ENCODE measurements at regions not wholly inside any gene's neighbourhood (a gene's known extent, or its start where the extent isn't known, plus 50 kb on each side); places are given as distances from the start of the nearest gene placed in this dataset.
"Not testable (repeated sequence)": the region's sequence is repeated elsewhere in the genome, so short reads cannot be mapped to it uniquely, and the experiment has no call there.

DNA sequence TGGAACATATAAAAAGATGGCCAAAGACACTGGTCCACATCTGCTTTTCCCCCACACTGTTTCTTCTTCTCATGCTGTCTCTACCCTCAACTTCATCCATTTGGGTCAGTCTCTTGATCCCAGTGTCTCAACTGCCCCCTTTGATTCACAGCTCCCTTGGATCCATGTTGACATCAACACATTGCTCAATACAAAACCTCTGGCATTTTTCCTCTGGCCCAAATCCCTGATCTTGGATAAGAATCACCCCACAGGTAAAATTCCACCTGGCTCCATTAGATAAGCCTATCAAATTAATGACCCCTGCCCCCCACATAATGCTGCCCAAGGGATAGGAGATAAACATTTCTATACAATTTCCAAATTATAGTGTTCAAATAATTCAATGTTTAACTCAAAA lies 229.8 kb downstream of the TLE1 start:
- DNase-seq (ENCODE audit: low spot score), result no peak
- intact Hi-C loops (cut with DNase I), result no loop called here

DNA sequence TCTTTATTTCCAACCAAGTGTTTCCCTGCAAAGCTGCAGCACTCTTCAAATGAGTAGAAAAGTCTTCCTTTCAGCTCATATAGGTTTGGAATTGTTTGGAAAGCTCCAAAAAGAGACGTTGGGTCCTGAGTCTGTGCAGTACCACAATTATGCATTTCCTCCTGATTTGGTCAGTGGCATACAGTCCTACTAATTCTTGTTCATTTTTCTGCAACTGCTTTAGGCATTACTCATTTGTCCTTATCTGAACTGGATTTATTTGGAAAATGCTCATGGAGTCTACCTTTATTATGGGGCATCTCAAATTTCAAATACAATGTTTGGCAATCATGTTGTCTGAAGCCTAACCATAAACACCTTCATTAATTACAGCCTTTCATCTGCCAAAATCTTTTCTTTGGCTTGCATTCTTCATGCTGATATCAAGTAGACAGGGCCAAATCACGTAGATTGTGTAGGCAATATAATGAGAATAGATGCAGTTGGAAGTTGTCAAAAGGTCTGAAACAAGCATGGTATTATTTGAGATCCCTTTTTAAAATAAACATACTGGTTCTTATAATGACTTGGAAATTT lies 232.8 kb downstream of the TLE1 start:
- DNase-seq (ENCODE audit: low spot score), result no peak
- intact Hi-C loops (cut with DNase I), result no loop called here

DNA sequence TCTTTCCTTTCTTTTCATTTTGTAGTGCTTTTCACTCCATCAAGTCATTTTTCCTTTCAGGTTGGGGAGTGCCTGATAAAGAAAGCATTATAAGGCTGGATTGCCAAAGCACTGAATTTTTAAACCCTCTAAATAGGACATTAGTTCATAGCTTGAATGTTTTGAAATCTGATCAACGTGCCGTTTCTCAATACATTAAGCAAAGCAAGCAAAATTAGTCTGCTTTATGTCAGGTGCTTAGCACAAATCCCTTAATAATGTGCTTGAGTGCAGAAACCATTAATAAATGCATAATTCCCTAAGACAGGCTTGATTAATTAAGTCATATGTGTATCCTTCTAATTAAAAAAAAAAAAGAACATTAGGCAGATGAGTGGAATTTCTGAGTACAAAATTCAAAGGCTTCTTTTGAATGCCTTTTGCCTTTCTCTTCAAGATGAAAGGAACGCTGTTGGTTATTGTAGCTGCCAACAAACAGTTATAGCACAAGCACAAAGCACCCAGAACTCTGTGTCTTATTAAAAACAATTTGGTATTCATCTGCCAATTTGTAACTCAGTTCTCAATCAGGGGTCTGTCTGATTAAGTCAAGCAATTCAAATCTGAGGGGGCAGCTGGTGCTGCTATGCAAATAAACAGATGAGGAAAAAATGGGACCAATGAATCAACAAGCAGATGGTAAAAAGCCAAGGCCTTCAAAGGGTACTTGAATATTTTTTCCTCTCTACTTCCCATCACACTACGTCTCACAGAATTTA lies 233.7 kb downstream of the TLE1 start:
- DNase-seq (ENCODE audit: low spot score), result no peak
- intact Hi-C loops (cut with DNase I), result no loop called here

DNA sequence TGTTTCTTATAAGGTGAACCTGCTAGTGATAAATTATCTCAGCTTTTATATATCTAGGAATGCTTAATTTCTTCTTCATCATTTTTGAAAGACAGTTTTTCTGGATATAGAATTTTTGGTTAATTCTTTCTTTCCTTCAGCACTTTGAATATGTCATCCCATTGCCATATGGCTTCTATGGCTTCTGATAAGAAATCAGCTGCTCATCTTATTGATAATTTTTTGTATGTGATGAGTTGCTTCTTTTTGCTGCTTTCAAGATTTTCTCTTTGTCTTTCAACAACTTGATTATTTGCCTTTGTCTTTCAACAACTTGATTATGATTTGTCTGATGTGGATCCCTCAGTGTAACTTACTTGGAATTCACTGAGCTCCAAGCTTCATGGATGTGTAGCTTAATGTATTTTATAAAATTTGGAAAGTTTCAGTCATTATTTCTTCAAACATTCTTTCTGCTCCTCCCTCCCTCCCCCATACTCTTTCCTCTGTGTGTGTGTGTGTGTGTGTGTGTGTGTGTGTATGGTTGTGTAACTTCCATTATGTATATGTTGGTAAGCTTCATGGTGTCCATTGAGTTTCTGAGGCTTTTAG lies 243.9 kb downstream of the TLE1 start:
- intact Hi-C loops (cut with DNase I), result no loop called here

DNA sequence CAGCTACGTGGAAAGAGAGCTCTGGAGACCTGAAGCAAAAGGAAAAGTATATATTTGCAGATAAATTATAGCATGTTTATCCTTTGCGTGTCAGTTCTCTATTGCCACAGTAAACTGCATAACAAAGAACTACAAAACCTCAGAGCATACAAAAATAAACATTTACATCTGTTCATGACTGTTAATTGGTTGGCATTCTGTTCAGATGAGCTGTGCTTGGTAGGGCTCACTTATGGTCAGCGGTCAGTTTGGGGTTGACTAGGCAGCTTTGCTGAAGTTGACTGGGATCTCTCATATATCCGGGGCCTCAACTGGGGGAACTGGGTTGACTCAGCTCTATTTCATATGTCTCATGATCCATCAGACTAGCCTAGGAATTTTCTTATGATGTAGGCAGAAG lies 257.7 kb downstream of the TLE1 start:
- DNase-seq (ENCODE audit: low spot score), result no peak
- intact Hi-C loops (cut with DNase I), result no loop called here

More for the DNA sequence above, 243.9 kb downstream of the TLE1 start:
- no peak for DNase-seq (ENCODE audit: low spot score)

DNA sequence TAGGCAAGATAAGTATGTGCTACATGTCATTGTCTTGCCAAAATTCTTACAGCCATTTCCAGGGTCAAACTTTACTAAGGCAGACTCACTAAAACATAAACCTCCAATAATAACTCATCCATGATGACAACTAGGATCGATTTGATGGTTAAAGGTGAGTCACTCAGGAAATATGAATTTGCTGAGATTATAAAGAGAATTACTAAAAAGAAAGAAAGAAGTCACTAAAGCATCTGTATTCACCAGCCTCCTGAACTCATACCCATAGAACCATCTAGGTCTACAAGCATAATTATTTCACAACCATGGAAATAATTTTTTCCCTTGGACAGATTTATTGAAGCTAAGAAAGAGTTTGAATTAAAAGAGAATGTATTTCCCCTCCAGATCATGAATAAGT lies 258.6 kb downstream of the TLE1 start:
- no peak for DNase-seq (ENCODE audit: low spot score)
- intact Hi-C loops (cut with DNase I), result no loop called here

DNA sequence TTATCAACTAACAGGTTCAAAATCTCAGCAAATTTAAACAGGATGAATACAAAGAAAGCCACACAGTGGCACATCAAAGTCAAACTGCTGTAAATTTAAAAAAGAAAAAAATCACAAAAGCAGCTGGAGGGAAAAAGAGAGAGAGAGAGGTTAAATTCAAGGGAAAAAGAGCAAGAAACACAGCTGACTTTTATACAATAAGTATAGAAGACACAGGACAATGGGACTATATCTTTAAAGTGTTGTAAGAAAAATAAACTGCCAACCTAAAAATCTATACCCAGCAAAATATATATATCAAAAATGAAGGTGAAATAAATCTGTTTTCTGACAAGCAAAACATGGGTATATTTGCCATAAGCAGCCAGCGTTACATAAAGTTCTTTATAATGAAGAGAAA lies 261.5 kb downstream of the TLE1 start:
- intact Hi-C loops (cut with DNase I), result loop anchor here (10.0 kb wide), 1 partner anchor 53 kb away; no protein-coding TSS in a partner anchor
- DNase-seq (ENCODE audit: low spot score), result no peak

DNA sequence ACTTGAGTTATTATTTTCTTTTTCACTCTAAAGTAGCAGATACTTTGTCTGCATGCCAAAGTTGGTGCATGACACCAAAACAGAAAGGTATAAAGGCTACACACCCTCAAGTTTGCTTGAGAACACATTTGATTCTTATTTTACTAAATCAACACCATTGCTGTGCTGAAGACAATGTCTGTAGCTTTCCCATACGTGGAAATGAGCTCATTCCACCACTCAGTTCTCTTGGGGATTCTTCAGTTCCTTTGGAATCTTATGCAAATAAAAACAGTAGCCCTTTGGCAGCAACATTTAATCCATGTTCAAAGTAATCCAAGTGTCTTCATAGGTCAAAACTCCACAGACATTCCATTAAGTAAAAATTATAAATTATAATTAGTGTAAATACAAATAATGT lies 264.9 kb downstream of the TLE1 start:
- intact Hi-C loops (cut with DNase I), result loop anchor here (10.0 kb wide), 1 partner anchor 50 kb away; no protein-coding TSS in a partner anchor
- no peak for DNase-seq (ENCODE audit: low spot score)

DNA sequence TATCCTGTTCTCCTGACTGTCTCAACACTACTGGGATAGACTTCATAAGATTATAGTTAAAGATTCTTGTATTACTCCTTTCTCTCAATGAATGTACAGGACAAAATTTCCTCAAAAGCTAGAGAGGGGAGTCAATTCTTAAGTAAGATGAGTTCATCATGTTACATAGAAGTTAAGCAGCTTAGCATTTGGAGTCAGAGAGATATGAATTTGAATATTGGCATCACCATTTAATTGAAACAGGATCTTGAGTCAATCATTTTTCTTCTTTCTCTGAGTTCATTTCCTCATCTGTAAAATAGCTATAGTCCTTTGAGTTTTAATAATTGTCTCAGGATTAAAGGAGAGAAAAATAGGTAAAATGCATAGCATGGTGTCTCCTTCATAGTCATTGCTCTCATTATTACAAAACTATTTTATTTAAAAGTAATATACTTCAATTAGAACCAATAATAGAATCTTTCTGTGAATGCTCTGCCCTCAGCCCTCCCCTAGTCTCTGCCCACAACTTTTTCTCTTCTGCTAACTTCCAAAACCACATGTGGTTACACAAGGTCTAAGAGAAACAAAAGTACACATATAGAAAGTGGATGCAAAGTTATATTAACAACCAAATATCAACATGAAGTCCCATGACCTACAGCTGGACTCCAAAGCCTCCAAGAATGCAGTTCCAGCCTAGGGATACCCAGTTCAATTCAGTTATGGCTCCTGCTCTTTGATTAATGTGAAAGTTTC lies 265.6 kb downstream of the TLE1 start:
- DNase-seq (ENCODE audit: low spot score), result no peak
- intact Hi-C loops (cut with DNase I), result loop anchor here (10.0 kb wide), 1 partner anchor 49 kb away; no protein-coding TSS in a partner anchor

DNA sequence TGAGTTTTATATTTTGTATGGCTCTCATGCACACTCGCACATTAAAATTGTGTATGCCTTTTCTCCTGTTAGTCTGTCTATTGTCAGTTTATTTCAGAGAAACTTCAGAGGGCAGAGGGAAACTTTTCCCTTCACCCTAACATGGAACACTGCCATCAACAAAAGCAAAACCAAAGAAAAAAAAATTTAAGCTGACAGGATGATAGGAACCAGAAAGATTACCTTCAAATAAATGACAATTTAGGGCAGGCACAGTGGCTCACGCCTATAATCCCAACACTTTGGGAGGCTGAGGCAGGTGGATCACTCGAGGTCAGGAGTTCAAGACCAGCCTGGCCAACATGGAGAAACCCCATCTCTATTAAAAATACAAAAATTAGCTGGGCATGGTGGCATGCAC lies 268.3 kb downstream of the TLE1 start:
- DNase-seq (ENCODE audit: low spot score), result not testable (repeated sequence)

DNA sequence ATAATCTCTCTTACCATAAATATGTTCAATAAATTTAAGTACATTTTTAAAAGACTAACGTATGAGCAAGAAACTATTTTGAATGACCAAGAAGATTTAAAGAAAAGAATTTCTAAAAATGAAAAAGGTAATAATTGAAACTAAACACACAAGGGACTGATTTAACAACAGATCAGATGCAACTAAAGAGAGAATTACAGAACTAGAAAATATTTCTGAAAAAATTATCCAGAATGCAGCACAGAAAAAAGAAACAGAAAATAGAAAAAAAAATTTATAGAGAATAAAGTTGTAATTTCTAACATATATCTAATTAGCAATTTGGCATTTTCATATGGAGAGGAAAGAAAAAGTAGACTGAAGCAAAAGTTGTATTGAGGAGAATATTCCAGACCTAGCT lies 269.3 kb downstream of the TLE1 start:
- DNase-seq (ENCODE audit: low spot score), result no peak
- intact Hi-C loops (cut with DNase I), result loop anchor here (10.0 kb wide), 1 partner anchor 45 kb away; no protein-coding TSS in a partner anchor

More for the DNA sequence above, 268.3 kb downstream of the TLE1 start:
- intact Hi-C loops (cut with DNase I), result loop anchor here (10.0 kb wide), 1 partner anchor 46 kb away; no protein-coding TSS in a partner anchor

DNA sequence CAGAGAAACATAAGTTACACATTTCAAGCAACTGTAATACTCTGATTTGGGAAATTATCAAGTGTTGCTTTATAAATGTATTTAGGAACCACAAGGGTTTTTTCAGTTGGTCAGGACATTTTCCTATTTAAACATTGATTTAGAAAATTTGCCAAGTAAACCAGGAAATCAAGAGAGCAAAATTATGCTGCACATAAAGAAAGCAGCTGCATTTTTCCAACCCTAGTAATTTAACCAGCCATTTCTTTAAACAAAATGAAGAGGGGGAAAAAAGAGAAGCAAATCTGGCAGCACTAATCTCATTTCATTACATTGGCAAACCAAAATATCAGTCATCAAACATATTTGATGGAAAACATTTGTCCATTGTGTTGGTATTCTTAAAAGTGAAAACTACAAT lies 271.4 kb downstream of the TLE1 start:
- no peak for DNase-seq (ENCODE audit: low spot score)
- intact Hi-C loops (cut with DNase I), result no loop called here

DNA sequence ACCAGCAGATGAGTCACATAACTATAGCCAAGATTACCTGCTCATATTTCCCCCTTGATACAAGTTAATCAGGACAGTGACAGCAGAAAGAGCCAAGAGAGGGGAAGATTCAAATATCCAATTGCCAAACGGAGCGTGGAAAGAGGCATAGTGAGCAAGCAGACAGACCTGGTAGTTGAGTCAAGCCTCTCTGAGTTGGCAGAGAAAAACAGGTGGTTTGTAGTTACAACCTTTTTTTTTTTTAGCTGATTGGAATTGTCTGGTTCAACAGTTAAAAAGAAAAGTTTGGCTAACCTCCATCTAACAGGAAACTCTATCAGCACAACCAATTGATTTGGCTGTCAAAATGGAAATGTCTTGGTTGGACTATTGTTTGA lies 272.1 kb downstream of the TLE1 start:
- DNase-seq (ENCODE audit: low spot score), result no peak
- intact Hi-C loops (cut with DNase I), result no loop called here

DNA sequence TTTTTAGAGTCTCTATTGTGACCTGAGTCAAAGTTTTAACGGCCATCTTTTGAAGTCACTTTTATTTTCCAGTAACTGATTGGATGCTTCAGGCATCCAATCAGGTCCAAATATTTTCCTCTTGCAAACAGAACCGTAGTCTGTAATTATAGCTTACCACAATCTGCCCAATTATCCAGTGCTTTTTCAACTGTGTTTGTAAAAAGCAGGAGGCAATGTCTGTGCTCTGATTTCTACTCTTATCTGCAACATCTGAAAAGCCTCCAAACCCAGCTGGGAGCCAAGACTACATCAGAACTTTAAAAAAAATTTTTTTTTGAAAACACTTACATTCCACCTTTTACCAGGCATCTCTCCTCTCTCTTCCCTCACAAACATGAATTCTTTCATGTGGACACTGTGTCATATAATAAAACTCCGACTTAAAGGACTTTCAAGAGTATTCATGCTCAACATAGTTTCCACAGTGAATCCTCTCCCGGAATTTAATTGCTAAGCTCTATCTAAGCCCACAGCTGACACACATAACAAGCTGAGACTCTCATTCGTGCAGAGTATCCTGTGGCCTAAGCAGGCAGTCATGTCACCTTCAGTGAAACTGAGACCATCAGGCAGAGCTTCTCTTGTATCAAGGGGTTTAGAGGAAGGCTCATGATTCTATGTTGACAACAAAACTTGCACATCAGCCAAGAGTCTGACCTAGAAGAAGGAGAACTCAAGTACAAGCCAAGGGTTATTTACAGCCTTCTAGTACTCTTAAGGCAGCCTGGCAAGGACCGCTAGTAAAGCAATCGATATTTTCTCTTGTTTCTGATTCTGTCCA lies 272.7 kb downstream of the TLE1 start:
- no peak for DNase-seq (ENCODE audit: low spot score)

DNA sequence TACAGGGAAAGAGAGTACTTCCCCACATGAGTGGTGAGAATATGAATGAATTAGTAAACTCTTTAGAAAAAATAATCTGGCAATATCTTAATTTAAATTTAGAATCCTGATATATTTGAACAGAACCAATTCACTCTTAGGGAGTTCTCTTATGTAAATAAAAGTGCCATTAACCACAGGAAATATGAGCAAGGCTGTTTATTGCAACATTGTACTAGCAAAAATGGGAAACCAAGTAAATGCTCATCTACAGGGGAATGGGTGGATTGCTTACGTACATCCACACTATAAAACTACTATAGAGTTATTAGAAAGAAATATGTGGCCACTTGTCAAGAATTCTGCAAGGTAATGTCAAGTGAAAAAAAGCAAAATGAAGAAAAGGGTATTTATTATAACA lies 274.5 kb downstream of the TLE1 start:
- intact Hi-C loops (cut with DNase I), result no loop called here
- no peak for DNase-seq (ENCODE audit: low spot score)

More for the DNA sequence above, 272.7 kb downstream of the TLE1 start:
- intact Hi-C loops (cut with DNase I), result no loop called here

DNA sequence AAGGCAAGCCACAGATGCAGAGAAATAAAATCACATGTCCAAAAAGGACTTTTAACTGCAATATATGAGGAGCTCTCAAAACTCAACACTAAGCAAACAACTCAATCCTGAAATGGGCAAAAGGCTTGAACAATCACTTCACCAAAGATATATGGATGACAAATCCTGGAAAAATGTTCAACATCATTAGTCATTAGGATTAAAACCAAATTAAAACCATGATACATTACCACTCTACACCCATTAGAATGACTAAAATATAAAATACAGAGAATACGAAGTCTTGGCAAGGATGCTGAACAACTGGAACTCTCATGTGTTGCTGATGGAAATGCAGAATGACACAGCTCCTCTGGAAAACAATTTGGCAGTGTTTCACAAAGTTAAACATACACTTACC lies 277.4 kb downstream of the TLE1 start:
- no peak for DNase-seq (ENCODE audit: low spot score)
- intact Hi-C loops (cut with DNase I), result no loop called here

DNA sequence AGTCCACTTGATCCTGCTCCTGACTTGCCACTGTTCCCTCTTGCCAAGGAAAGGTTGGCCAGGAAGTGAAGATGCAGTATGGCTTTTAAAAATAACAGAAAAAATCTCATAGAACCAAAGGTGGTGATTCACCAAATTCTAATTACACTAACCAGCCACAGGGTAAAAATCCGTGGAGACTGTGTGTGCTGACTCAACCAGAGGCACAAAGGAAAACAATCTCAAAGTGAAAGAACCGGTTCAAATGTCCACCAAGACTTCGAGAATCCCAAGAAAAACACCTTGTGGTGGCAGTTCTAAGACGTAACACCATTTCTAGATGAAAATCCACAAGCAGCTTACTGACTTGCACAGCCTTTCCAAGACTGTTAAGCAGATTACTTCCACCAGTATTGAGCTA lies 279.1 kb downstream of the TLE1 start:
- intact Hi-C loops (cut with DNase I), result no loop called here
- DNase-seq (ENCODE audit: low spot score), result no peak

DNA sequence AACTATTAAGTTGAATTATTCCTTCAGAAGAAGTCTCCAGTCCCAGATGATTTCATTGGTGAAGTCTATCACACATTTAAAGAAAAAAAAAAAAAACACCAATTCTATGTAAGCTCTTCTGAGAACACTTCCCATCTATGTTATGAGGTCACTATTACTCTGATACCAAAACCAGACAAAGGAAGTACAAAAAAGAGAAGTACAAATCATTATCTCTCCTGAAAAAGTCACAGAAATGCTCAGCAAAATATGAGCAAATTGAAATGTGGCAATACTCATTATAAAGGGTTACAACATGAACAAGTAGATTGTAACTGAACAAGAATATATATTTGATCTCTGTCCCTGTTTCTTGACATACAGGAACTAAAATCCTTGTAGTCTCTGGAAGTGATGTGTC lies 280.4 kb downstream of the TLE1 start:
- intact Hi-C loops (cut with DNase I), result no loop called here
- no peak for DNase-seq (ENCODE audit: low spot score)

DNA sequence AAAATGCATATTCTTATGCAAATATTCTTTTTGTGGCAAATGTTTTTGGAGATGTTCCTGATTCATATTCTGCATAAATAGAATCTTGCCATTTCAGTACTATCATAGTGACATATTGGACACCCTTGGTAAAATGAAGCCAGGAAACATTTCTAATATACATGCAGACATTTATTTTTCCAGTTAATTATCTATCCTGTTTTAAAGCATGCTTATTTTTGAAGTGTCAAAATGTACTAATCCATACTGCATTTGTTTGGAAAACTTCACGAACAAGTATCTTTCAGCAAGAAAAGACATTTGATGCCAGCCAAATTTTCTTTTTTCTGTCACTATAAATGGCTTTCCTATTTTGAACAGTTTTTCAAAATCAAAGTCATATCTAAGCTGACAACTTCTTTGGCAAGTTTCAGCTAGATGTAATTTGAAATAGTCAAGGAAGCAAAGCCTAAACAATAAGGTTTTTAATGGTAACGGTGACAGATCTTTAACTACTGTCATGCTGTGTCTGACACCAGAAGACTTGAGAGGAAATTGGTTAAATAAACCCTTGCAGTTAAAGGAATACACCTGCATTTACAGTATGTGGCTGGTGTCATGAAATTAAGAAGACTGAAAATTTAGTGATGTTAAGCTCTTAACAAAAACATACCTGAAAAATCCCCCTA lies 284.3 kb downstream of the TLE1 start:
- intact Hi-C loops (cut with DNase I), result no loop called here

More for the DNA sequence above, 284.3 kb downstream of the TLE1 start:
- DNase-seq (ENCODE audit: low spot score), result no peak

All from cardiac septum (tissue), 1 donor.